ENCODE measurements at regions not wholly inside any gene's neighbourhood (a gene's known extent, or its start where the extent isn't known, plus 50 kb on each side); places are given as distances from the start of the nearest gene placed in this dataset.
A peak's percentile ranks its signal among the peaks of the same experiment; 100 is the strongest.

GRCh38 chr11:127350476-127350875 is 349.9 kb upstream of the KIRREL3 start:
- DNase-seq: no peak

- DNase-seq: peak in 45 of 56 donors; percentile 2 to 73 (median 23)
Observed at GRCh38 chr11:127345819-127346459, 345.4 kb upstream of the KIRREL3 start.

GRCh38 chr11:127340438-127340837 is 339.9 kb upstream of the KIRREL3 start:
- peak in 3 of 56 donors; percentile 2 to 18 (median 11) for DNase-seq

GRCh38 chr11:127339376-127339775 is 338.8 kb upstream of the KIRREL3 start:
- no peak for DNase-seq

GRCh38 chr11:127338380-127339259 is 338.1 kb upstream of the KIRREL3 start:
- DNase-seq: no peak

GRCh38 chr11:127334466-127334865 is 333.9 kb upstream of the KIRREL3 start:
- DNase-seq: no peak

GRCh38 chr11:127332896-127333295 is 332.3 kb upstream of the KIRREL3 start:
- DNase-seq: no peak

- DNase-seq: no peak
Observed at GRCh38 chr11:127330044-127330443, 329.5 kb upstream of the KIRREL3 start.

- DNase-seq: no peak
Observed at GRCh38 chr11:127308291-127308690, 307.7 kb upstream of the KIRREL3 start.

GRCh38 chr11:127307700-127308099 is 307.1 kb upstream of the KIRREL3 start:
- DNase-seq: no peak

- DNase-seq: no peak
Observed at GRCh38 chr11:127304634-127305033, 304.1 kb upstream of the KIRREL3 start.

- no peak for DNase-seq
Observed at GRCh38 chr11:127288926-127289325, 288.4 kb upstream of the KIRREL3 start.

- no peak for DNase-seq
Observed at GRCh38 chr11:127281534-127281933, 281.0 kb upstream of the KIRREL3 start.

- DNase-seq: no peak
Observed at GRCh38 chr11:127275774-127276173, 275.2 kb upstream of the KIRREL3 start.

GRCh38 chr11:127274328-127274676 is 273.7 kb upstream of the KIRREL3 start:
- DNase-seq: no peak

GRCh38 chr11:127273593-127274327 is 273.2 kb upstream of the KIRREL3 start:
- DNase-seq: no peak

- DNase-seq: no peak
Observed at GRCh38 chr11:127270851-127271250, 270.3 kb upstream of the KIRREL3 start.

- DNase-seq: no peak
Observed at GRCh38 chr11:127269911-127270310, 269.3 kb upstream of the KIRREL3 start.

GRCh38 chr11:127268932-127269331 is 268.4 kb upstream of the KIRREL3 start:
- DNase-seq: no peak

- DNase-seq: no peak
Observed at GRCh38 chr11:127268521-127268920, 268.0 kb upstream of the KIRREL3 start.

- DNase-seq: no peak
Observed at GRCh38 chr11:127259102-127259501, 258.5 kb upstream of the KIRREL3 start.

GRCh38 chr11:127255209-127255608 is 254.6 kb upstream of the KIRREL3 start:
- no peak for DNase-seq

Data from nucleus accumbens (tissue), 56 donors.